NB4 (cell line): ENCODE measurements at regions not wholly inside any gene's neighbourhood (a gene's known extent, or its start where the extent isn't known, plus 50 kb on each side); places are given as distances from the start of the nearest gene placed in this dataset.

ENCODE experiments used
- CTCF ChIP-seq: IDR thresholded peaks from one replicate; pipeline ENCODE4 v1.5.1; 2012; ENCODE audit warnings: low read depth, low read length
- MAX ChIP-seq: IDR thresholded peaks from 2 replicates; pipeline ENCODE4 v1.6.1; 2011; ENCODE audit warnings: low read depth, low read length
- MYC ChIP-seq: IDR thresholded peaks from 2 replicates; pipeline ENCODE4 v1.6.1; 2011; ENCODE audit warnings: low read depth, low read length
- POLR2A ChIP-seq: IDR thresholded peaks from 2 replicates; pipeline ENCODE4 v1.6.1; 2011; ENCODE audit warnings: mild to moderate bottlenecking; ENCODE audit not compliant: insufficient read length; ENCODE audit errors: extremely low read depth

- TF ChIP-seq CTCF (no peak), MAX (no peak), POLR2A (no peak), MYC (no peak)
Measured at GRCh38 chr4:188821500-188821899, 682.3 kb downstream of the TRIML1 start.
